ENCODE measurements at regions not wholly inside any gene's neighbourhood (a gene's known extent, or its start where the extent isn't known, plus 50 kb on each side); places are given as distances from the start of the nearest gene placed in this dataset.

GRCh38 chr9:118896324-118897000, 472.8 kb downstream of the BRINP1 start:
- no peak overlapping the region for H2AFZ ChIP-seq (ENCODE audit: control insufficient read depth, low read length)
- H3K79me2 ChIP-seq (ENCODE audit: control insufficient read depth, insufficient read depth, low read length) = no peaks in the 10 kb centered on the region
- dilution Hi-C loops (cut with MboI; ENCODE audit: extremely low pct_ligation_motif_present, low sequenced_read_pairs) = no loop called here
- H3K36me3 ChIP-seq (ENCODE audit: control insufficient read depth in 2 of 2, extremely low read depth in 1 of 2, insufficient read depth in 2 of 2, low read length in 2 of 2) = no peaks in the 10 kb centered on the region
- no peaks in the 10 kb centered on the region for H3K27me3 ChIP-seq (ENCODE audit: control insufficient read depth, extremely low read depth, insufficient read depth, low read length)
- no peak overlapping the region for H3K27ac ChIP-seq (ENCODE audit: control insufficient read depth, insufficient read depth, low read length)
- no peaks in the 10 kb centered on the region for H3K4me1 ChIP-seq (ENCODE audit: control insufficient read depth, extremely low read depth, insufficient read depth, low read length)
- TF ChIP-seq CTCF (optimal IDR thresholded peaks at IDR 0.05 in 1 of 3, IDR thresholded peaks at IDR 0.05 in 1 of 3, conservative IDR thresholded peaks at IDR 0.05 in 1 of 3; ENCODE audit: extremely low read depth in 1 of 3, insufficient read depth in 2 of 3, low read length in 3 of 3) (no peak), EZH2 (IDR thresholded peaks at IDR 0.05; ENCODE audit: low read length) (no peak)
- H4K20me1 ChIP-seq (ENCODE audit: control insufficient read depth, extremely low read depth, insufficient read depth, low read length) = no peaks in the 10 kb centered on the region
- no peaks in the 10 kb centered on the region for H3K9me1 ChIP-seq (ENCODE audit: control insufficient read depth, extremely low read depth, insufficient read depth, low read length)
- FAIRE-seq (no peak), DNase-seq (ENCODE audit: low read depth, low spot score) (no peak)
- H3K9ac ChIP-seq (ENCODE audit: control insufficient read depth, extremely low read depth, insufficient read depth, low read length) = no peak overlapping the region
- no peaks in the 10 kb centered on the region for H3K9me3 ChIP-seq (ENCODE audit: control insufficient read depth, low read depth, low read length)
- H3K4me3 ChIP-seq (ENCODE audit: control insufficient read depth in 2 of 3, extremely low read depth in 1 of 3, insufficient read depth in 2 of 3, low read depth in 1 of 3, low read length in 3 of 3) = no peak overlapping the region
- no peak overlapping the region for H3K4me2 ChIP-seq (ENCODE audit: control insufficient read depth, extremely low read depth, insufficient read depth, low read depth, low read length)

GRCh38 chr9:118918180-118918579, 451.1 kb downstream of the BRINP1 start:
- Histone ChIP-seq H3K79me2 (ENCODE audit: control insufficient read depth, insufficient read depth, low read length) (no peaks in the 10 kb centered on the region), H2AFZ (ENCODE audit: control insufficient read depth, low read length) (no peak overlapping the region), H3K27ac (ENCODE audit: control insufficient read depth, insufficient read depth, low read length) (no peak overlapping the region), H3K9me3 (ENCODE audit: control insufficient read depth, low read depth, low read length) (peaks cover 2% of the 10 kb centered on the region), H3K4me1 (ENCODE audit: control insufficient read depth, extremely low read depth, insufficient read depth, low read length) (no peaks in the 10 kb centered on the region), H3K36me3 (ENCODE audit: control insufficient read depth in 2 of 2, extremely low read depth in 1 of 2, insufficient read depth in 2 of 2, low read length in 2 of 2) (no peaks in the 10 kb centered on the region), H4K20me1 (ENCODE audit: control insufficient read depth, extremely low read depth, insufficient read depth, low read length) (no peaks in the 10 kb centered on the region), H3K27me3 (ENCODE audit: control insufficient read depth, extremely low read depth, insufficient read depth, low read length) (no peaks in the 10 kb centered on the region), H3K9ac (ENCODE audit: control insufficient read depth, extremely low read depth, insufficient read depth, low read length) (no peak overlapping the region), H3K9me1 (ENCODE audit: control insufficient read depth, extremely low read depth, insufficient read depth, low read length) (no peaks in the 10 kb centered on the region), H3K4me2 (ENCODE audit: control insufficient read depth, extremely low read depth, insufficient read depth, low read depth, low read length) (no peak overlapping the region), H3K4me3 (ENCODE audit: control insufficient read depth in 2 of 3, extremely low read depth in 1 of 3, insufficient read depth in 2 of 3, low read depth in 1 of 3, low read length in 3 of 3) (no peak overlapping the region)
- FAIRE-seq (no peak), DNase-seq (ENCODE audit: low read depth, low spot score) (no peak)
- no peak for TF ChIP-seq EZH2 (IDR thresholded peaks at IDR 0.05; ENCODE audit: low read length)
- dilution Hi-C loops (cut with MboI; ENCODE audit: extremely low pct_ligation_motif_present, low sequenced_read_pairs) = no loop called here

- Histone ChIP-seq H3K9ac (ENCODE audit: control insufficient read depth, extremely low read depth, insufficient read depth, low read length) (no peak overlapping the region), H3K9me1 (ENCODE audit: control insufficient read depth, extremely low read depth, insufficient read depth, low read length) (no peaks in the 10 kb centered on the region), H2AFZ (ENCODE audit: control insufficient read depth, low read length) (no peak overlapping the region), H3K27me3 (ENCODE audit: control insufficient read depth, extremely low read depth, insufficient read depth, low read length) (no peaks in the 10 kb centered on the region), H3K9me3 (ENCODE audit: control insufficient read depth, low read depth, low read length) (no peaks in the 10 kb centered on the region), H3K4me2 (ENCODE audit: control insufficient read depth, extremely low read depth, insufficient read depth, low read depth, low read length) (no peak overlapping the region), H3K27ac (ENCODE audit: control insufficient read depth, insufficient read depth, low read length) (no peak overlapping the region), H3K79me2 (ENCODE audit: control insufficient read depth, insufficient read depth, low read length) (no peaks in the 10 kb centered on the region), H3K36me3 (ENCODE audit: control insufficient read depth in 2 of 2, extremely low read depth in 1 of 2, insufficient read depth in 2 of 2, low read length in 2 of 2) (no peaks in the 10 kb centered on the region), H4K20me1 (ENCODE audit: control insufficient read depth, extremely low read depth, insufficient read depth, low read length) (no peaks in the 10 kb centered on the region), H3K4me1 (ENCODE audit: control insufficient read depth, extremely low read depth, insufficient read depth, low read length) (no peaks in the 10 kb centered on the region), H3K4me3 (ENCODE audit: control insufficient read depth in 2 of 3, extremely low read depth in 1 of 3, insufficient read depth in 2 of 3, low read depth in 1 of 3, low read length in 3 of 3) (no peak overlapping the region)
- TF ChIP-seq CTCF (optimal IDR thresholded peaks at IDR 0.05 in 1 of 3, IDR thresholded peaks at IDR 0.05 in 1 of 3, conservative IDR thresholded peaks at IDR 0.05 in 1 of 3; ENCODE audit: extremely low read depth in 1 of 3, insufficient read depth in 2 of 3, low read length in 3 of 3) (no peak), EZH2 (IDR thresholded peaks at IDR 0.05; ENCODE audit: low read length) (no peak)
- no peak for DNase-seq (ENCODE audit: low read depth, low spot score)
- dilution Hi-C loops (cut with MboI; ENCODE audit: extremely low pct_ligation_motif_present, low sequenced_read_pairs) = no loop called here
- FAIRE-seq = no peak
Measured at GRCh38 chr9:118928722-118929121, 440.5 kb downstream of the BRINP1 start.
